SU-DHL-6 (cell line): ENCODE measurements at regions not wholly inside any gene's neighbourhood (a gene's known extent, or its start where the extent isn't known, plus 50 kb on each side); places are given as distances from the start of the nearest gene placed in this dataset.
A peak's percentile ranks its signal among the peaks of the same experiment; 100 is the strongest.

Experiments used
- H2AFZ ChIP-seq: fragments of 200-600 bp; sonication (generic); 2 replicates; pipeline ENCODE4 v1.6.1; 2014; ENCODE audit warnings: low read depth, mild to moderate bottlenecking, moderate library complexity, mixed read lengths, antibody characterized with exemption, low read length; ENCODE audit not compliant: severe bottlenecking
- H3F3A ChIP-seq: fragments of 200-600 bp; shearing (Covaris generic); 2 replicates; pipeline ENCODE4 v1.6.0; 2016; ENCODE audit warnings: antibody characterized with exemption, mild to moderate bottlenecking; ENCODE audit not compliant: insufficient read depth
- H3K27ac ChIP-seq: fragments of 200-600 bp; sonication (generic); 2 replicates; pipeline ENCODE4 v1.5.1; 2016; ENCODE audit warnings: low read depth, mild to moderate bottlenecking, low read length, moderate library complexity, mixed read lengths
- H3K27me3 ChIP-seq: fragments of 200-600 bp; sonication (generic), shearing (Covaris generic); 2 replicates; pipeline ENCODE4 v1.6.0; 2014; ENCODE audit warnings: mild to moderate bottlenecking, low read length
- H3K36me3 ChIP-seq: fragments of 200-600 bp; sonication (generic); 2 replicates; pipeline ENCODE4 v1.6.1; 2014; ENCODE audit warnings: mild to moderate bottlenecking, low read length, mixed read lengths
- H3K4me2 ChIP-seq: fragments of 300-600, 200-600 bp; shearing (Covaris generic), sonication (generic); 2 replicates; pipeline ENCODE4 v1.6.0; 2014; ENCODE audit warnings: low read length, low read depth, mild to moderate bottlenecking; ENCODE audit not compliant: poor library complexity, severe bottlenecking
- H3K4me3 ChIP-seq: fragments of 200-600 bp; sonication (generic); 2 replicates; pipeline ENCODE4 v1.5.1; 2014; ENCODE audit warnings: antibody characterized with exemption, low read length, mild to moderate bottlenecking, mixed read lengths; ENCODE audit not compliant: insufficient read depth, poor library complexity, severe bottlenecking
- H3K79me2 ChIP-seq: fragments of 200-600 bp; sonication (generic); 2 replicates; pipeline ENCODE4 v1.6.1; 2014; ENCODE audit warnings: mild to moderate bottlenecking, low read length, moderate library complexity; ENCODE audit not compliant: insufficient read depth
- H3K9ac ChIP-seq: fragments of 200-600 bp; sonication (generic); 2 replicates; pipeline ENCODE4 v1.7.0; 2014; ENCODE audit warnings: mild to moderate bottlenecking, low read length
- H3K9me2 ChIP-seq: fragments of 200-600 bp; sonication (generic); replicated peaks from 2 replicates; pipeline ENCODE4 v1.6.1; 2014; ENCODE audit warnings: low read length; ENCODE audit not compliant: insufficient read depth
- H3K9me3 ChIP-seq: fragments of 200-600 bp; sonication (generic); 2 replicates; pipeline ENCODE4 v1.6.1; 2014; ENCODE audit warnings: low read length, mixed read lengths; ENCODE audit not compliant: insufficient read depth
- H4K20me1 ChIP-seq: fragments of 200-600 bp; sonication (generic); 2 replicates; pipeline ENCODE4 v1.6.1; 2014; ENCODE audit warnings: low read depth, mild to moderate bottlenecking, antibody characterized with exemption, low read length, moderate library complexity, mixed read lengths
- CTCF ChIP-seq: fragments of 200-600 bp; sonication (generic); IDR thresholded peaks from one replicate; pipeline ENCODE4 v1.5.1; 2017; ENCODE audit warnings: antibody characterized with exemption, mild to moderate bottlenecking, low read length, moderate library complexity; ENCODE audit not compliant: insufficient read depth, poor library complexity, severe bottlenecking
- EZH2phosphoT487 ChIP-seq: fragments of 200-600 bp; sonication (generic), shearing (Covaris generic); conservative IDR thresholded peaks from 2 replicates; pipeline ENCODE4 v1.6.1; 2018; ENCODE audit warnings: mild to moderate bottlenecking, antibody characterized with exemption, low read length, moderate library complexity, mixed read lengths

DNA sequence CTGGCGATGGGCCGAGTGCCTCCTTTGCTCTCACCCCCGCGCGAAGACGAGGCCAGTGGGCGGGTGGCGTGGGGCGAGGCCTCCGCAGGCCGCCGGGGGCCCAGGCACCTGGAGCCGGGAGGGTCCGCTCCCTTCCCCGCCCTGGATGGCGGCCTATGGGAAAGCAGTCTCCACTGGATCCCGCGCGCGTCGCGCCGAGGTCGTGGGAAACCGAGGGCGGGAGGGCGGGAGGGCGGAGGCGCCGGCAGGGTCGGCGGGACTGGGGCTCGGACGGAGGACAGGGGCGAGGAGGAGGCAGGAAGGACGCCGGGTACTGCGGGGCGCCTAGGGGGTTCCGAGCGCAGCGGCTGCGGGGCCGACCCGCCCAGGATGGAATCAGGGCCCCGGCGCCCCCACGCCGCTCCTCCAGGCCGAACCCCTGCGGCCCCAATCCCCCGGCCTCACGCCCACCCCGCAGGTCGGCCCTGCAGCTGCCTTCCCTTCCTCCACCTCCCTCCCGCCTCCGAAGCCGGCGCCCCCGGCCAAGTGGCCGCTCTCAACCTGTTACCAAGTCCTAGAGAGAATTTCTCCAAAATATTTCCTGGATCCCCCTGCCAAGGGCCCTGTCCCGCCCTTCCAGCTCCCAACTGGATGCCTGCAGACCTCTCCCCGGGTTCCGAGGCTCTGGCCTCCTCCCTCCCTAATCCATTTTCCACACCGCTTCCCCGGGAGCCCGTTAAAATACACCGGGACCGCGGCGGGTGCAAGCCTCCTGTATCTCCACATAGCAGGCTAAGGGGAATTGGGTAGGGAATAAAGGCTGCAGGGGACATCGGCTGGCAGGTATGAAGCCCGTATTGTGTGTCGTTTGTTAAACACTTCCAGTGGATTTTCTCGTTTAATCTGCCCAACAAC lies 146.3 kb downstream of the ERCC6L2 start:
- Histone ChIP-seq H3K27me3 (no peaks in the 10 kb centered on the region), H3K9ac (no peak overlapping the region), H3K4me2 (peak overlapping the region; percentile 27), H3K36me3 (no peaks in the 10 kb centered on the region), H3K9me2 (no peaks in the 10 kb centered on the region), H3K27ac (no peak overlapping the region), H3K9me3 (no peaks in the 10 kb centered on the region), H3K79me2 (no peaks in the 10 kb centered on the region), H3K4me3 (no peak overlapping the region), H3F3A (no peaks in the 10 kb centered on the region), H2AFZ (no peak overlapping the region), H4K20me1 (no peaks in the 10 kb centered on the region)
- no peak for TF ChIP-seq CTCF
- TF ChIP-seq EZH2phosphoT487: no peak

- H2AFZ ChIP-seq: no peak overlapping the region
- peak overlapping the region; percentile 27 for H3K4me2 ChIP-seq
- no peak overlapping the region for H3K27ac ChIP-seq
- H3F3A ChIP-seq: no peaks in the 10 kb centered on the region
- TF ChIP-seq CTCF (no peak), EZH2phosphoT487 (0 out of 2 replicates have a peak, but pooled peaks have one; percentile 19)
- H3K9me3 ChIP-seq: no peaks in the 10 kb centered on the region
- H3K4me3 ChIP-seq: no peak overlapping the region
- H3K79me2 ChIP-seq: no peaks in the 10 kb centered on the region
- no peaks in the 10 kb centered on the region for H3K9me2 ChIP-seq
- H3K9ac ChIP-seq: no peak overlapping the region
- no peaks in the 10 kb centered on the region for H3K36me3 ChIP-seq
- H4K20me1 ChIP-seq: no peaks in the 10 kb centered on the region
- H3K27me3 ChIP-seq: no peaks in the 10 kb centered on the region
Measured at GRCh38 chr9:96020792-96021550, 145.5 kb downstream of the ERCC6L2 start.

- no peaks in the 10 kb centered on the region for H3K9me3 ChIP-seq
- H3K27me3 ChIP-seq: no peaks in the 10 kb centered on the region
- H3K36me3 ChIP-seq: no peaks in the 10 kb centered on the region
- no peak overlapping the region for H3K27ac ChIP-seq
- H3K9ac ChIP-seq: no peak overlapping the region
- TF ChIP-seq CTCF: no peak
- TF ChIP-seq EZH2phosphoT487: no peak
- no peak overlapping the region for H3K4me3 ChIP-seq
- H3K79me2 ChIP-seq: no peaks in the 10 kb centered on the region
- no peaks in the 10 kb centered on the region for H3K9me2 ChIP-seq
- H4K20me1 ChIP-seq: no peaks in the 10 kb centered on the region
- H2AFZ ChIP-seq: no peak overlapping the region
- no peaks in the 10 kb centered on the region for H3F3A ChIP-seq
- no peak overlapping the region for H3K4me2 ChIP-seq
Measured at GRCh38 chr9:96020300-96020791, 144.9 kb downstream of the ERCC6L2 start.
